DOHH2 (cell line): ENCODE measurements at regions not wholly inside any gene's neighbourhood (a gene's known extent, or its start where the extent isn't known, plus 50 kb on each side); places are given as distances from the start of the nearest gene placed in this dataset.

Experiments
- EZH2phosphoT487 ChIP-seq: fragments of 200-600 bp; sonication (generic); IDR thresholded peaks from 2 replicates; pipeline ENCODE4 v1.6.1; 2017; ENCODE audit warnings: borderline replicate concordance, mild to moderate bottlenecking, antibody characterized with exemption, low read length, moderate library complexity, mixed read lengths
- TF ChIP-seq, protein P1 (sequence below): fragments of 200-600 bp; sonication (generic); IDR thresholded peaks from one replicate; pipeline ENCODE4 v1.5.1; 2014; ENCODE audit warnings: antibody characterized with exemption, mild to moderate bottlenecking, low read depth, low read length; ENCODE audit not compliant: poor library complexity, severe bottlenecking

DNA sequence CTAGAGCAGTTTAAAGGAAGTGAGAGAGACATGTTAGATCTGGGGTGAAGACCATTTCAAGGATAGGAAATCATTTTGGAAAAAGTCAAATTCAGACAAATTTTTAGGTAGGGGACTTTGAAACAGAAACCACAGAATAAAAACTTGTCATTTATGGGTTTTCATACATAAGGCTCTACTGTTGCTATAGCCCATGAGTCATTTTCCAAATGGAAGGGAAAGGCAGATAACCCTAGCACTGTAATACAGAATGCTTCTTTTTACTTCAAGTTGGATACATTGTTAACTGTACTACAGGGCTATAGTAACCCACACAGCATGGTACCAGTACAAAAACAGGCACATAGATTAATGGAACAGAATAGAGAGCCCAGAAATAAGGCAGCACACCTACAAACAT, 455.4 kb downstream of the EBF1 start:
- TF ChIP-seq, protein P1, sequence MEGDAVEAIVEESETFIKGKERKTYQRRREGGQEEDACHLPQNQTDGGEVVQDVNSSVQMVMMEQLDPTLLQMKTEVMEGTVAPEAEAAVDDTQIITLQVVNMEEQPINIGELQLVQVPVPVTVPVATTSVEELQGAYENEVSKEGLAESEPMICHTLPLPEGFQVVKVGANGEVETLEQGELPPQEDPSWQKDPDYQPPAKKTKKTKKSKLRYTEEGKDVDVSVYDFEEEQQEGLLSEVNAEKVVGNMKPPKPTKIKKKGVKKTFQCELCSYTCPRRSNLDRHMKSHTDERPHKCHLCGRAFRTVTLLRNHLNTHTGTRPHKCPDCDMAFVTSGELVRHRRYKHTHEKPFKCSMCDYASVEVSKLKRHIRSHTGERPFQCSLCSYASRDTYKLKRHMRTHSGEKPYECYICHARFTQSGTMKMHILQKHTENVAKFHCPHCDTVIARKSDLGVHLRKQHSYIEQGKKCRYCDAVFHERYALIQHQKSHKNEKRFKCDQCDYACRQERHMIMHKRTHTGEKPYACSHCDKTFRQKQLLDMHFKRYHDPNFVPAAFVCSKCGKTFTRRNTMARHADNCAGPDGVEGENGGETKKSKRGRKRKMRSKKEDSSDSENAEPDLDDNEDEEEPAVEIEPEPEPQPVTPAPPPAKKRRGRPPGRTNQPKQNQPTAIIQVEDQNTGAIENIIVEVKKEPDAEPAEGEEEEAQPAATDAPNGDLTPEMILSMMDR: no peak
- no peak for TF ChIP-seq EZH2phosphoT487
